Stimulated activated naive CD4-positive, alpha-beta T cell treated with Interleukin-2 at 50 U/mL for 16 hours (primary cell): ENCODE measurements at regions not wholly inside any gene's neighbourhood (a gene's known extent, or its start where the extent isn't known, plus 50 kb on each side); places are given as distances from the start of the nearest gene placed in this dataset.

Source experiments
- DNase-seq: peaks from one replicate; lab custom pipeline; 2025; lab: John Stamatoyannopoulos, UW

DNA sequence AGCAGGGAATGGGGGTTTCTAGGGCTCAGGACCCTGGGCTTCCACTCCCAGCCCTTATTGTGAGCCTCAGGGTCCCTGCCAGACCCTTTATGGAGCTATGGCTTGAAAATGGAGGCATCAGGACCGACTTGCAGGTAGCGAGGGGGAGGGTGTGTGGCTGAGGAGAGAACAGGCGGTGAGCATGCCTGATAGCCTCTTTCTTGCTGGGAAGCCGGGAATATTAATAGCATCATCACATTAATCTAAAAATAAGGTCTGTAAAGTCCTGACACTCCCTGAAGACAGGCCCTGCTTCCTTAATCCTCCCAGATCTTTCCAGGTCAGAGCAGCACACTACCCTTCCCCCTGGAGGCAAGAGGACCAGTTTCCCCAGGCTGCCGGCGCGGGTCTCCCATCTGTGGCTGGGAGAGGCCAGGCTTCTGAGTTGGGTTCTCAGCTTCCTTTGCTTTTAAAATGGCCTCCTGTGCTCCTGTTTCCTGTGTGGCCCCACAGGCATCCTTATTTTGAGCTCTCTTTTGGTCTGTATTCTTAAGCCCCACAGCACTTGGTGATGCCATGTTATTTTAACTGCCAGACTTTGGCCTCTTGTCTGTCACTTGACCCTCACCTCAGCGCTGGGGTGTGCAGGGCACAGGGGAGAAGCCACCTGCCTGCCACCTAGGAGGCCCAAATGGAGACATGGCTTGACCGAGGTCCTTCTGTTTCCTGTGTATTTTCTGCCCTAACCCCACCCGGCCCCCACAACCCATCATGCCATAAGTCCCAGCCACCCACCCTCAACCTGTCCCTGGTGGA lies 185.0 kb upstream of the TOPAZ1 start:
- no peak for DNase-seq

DNA sequence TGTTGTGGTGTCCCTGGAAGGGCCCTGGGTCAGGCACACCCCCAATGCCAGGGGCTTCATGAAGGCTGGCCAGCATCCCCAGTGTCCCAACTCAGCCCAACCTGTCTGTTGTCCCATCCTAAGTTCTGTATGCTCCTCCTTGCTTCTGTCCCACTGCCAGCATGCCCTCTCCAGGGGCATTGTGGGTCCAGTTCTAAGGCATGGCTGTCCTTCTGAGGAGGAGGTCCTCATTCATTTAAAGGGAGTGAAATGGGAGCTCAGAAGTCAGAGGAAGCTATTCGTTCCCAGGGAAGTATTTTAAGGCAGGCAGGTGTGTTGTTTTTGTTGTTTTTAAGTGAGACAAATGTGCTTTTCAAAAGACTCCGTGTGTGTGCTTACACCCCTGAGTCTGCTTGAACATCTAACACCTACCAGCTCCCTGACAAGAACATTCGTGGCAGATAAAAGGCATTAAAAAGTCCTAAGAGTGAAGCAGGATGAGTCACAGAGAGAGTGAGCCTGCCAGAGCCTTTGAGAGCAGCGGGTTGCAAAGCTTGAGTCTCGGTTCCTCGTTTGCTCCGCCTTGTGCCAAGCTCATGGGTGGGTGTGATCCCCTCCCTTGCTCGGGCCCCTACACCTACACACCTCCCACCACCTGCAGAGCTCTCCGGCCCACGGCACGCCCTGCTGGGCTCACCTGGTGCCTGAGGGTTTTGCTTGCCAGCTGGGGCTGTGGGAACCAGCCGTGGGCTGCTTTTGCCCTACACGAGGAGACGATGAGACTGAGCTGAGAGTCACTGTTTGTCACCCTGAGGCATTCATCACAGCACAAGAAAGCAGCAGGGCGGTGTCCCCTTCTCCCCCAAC lies 183.4 kb upstream of the TOPAZ1 start:
- no peak for DNase-seq

DNA sequence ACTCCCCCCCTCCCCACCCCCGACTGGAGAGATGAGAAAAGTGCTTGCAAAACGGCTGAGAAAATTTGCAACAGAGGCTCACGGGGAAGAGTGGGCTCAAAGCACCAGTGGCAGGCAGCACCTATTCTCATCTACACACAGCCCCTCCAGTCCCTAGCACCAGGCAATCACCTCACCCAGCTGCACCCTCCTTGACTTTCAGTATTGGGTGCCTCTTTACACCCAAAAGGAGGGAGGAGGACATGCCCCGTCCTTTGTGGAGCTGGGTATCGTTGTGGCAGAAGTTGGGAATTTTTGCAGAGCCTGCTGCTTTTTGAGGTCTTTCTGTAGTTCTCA lies 182.8 kb upstream of the TOPAZ1 start:
- no peak for DNase-seq

DNA sequence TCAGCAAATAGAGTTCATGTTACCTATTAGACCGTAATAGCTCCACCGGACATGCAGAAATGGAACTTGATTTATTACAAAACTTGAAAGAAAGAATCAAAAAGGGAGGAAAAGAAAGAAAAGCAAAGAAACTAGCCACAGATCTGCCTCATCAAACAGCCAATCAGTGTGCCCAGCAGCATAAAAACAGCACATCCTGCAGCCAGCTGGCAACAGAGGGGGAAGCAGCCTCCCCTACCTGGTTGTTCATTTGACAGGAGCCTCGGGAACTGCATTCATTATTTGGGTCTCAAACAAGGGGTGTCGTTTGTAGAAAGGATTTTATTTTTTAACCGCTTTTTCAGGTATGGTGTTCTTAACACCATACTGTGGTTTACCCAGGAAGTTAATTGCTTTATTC lies 181.5 kb upstream of the TOPAZ1 start:
- no peak for DNase-seq

DNA sequence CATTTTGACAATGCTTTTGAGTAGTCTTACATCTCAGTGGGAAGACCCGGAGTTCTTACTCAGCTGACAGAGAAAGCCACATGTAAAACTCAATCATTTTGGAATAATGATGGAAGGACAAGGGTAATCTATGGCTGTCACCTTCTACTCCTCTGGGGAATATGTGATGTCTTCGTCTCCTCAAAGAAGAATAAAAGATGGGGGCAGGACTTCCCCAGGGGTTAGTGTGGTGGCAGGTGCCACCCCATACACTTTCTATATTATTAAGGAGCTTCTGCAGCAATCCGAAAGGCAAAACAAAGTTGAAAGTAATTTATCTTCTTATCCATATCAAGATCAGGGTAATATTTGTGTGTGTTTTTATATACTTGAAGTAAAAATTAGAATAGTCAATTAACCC lies 180.4 kb upstream of the TOPAZ1 start:
- DNase-seq: no peak

DNA sequence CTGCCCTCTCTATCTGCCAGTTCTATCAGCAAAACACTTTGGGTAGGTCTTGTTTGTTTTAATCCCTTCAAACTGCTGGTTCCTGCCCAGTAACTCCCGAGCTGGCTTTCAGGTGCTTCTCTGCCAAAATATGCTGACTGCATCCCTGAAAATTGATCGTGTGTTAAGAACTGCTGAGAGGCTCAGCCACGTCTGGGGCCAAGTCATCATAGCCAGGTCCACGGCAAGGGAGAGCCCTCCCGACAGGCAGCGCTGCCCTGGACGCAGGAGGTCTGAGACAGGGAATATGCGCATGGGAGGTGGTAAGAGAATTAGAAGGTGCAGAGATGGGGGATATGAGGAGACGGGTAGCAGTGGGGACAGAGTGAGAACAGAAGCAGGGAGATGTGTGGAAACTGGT lies 179.7 kb upstream of the TOPAZ1 start:
- DNase-seq: no peak

DNA sequence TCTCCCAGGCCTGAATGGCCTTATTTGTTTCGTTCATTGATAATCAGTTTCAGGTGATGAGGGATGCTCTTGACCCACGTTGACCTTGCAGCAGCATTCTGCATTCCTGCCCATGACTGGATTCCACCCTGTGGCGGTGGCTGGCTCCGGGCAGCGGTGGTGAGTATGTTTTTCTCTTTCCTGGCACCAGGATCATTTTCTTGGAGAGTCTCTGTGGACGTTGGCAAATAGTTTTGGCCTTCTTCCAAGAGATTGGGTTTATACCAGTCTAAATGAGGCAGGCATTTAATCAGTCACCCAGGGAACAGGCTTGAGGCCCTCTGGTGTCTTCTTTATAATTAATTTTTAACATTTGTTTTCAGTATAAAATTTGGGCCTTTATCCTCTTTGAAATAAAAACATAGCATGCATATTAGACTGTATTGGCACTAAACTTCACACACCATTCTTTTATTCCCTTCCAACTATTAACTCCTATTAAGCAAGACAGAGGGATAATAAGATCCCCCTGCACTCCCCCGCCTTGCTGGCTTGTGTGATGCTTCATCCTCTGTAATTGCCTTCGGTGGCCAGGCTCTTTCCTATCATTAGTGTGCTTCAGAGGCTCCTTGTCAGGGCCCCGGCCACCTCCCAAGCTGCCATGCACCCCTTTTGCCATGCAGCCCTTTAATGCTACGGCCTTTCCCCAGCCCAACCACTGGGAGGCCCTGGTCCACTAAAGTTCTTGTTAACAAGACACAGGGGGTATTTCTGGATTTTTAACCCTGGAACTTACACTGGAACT lies 176.2 kb upstream of the TOPAZ1 start:
- no peak for DNase-seq

DNA sequence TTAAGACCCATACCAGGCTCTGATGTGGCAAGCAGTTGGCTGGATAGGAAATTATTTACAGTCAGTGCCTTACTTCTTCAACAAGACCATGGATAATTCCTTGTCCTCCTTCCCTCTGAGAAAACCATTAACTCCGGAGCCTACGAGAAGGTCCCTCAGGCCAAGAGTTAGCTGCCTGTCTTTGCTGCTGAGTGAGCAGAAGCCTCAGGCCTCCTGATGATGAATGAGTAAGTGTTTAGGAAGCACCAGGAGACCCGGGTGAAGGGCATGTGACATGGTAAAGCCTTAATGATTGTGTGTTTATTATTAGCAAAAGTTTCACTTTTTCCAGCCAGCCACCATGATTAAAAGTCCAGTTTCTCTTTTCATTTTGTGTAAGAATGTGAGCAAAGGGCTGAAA lies 174.9 kb upstream of the TOPAZ1 start:
- no peak for DNase-seq

DNA sequence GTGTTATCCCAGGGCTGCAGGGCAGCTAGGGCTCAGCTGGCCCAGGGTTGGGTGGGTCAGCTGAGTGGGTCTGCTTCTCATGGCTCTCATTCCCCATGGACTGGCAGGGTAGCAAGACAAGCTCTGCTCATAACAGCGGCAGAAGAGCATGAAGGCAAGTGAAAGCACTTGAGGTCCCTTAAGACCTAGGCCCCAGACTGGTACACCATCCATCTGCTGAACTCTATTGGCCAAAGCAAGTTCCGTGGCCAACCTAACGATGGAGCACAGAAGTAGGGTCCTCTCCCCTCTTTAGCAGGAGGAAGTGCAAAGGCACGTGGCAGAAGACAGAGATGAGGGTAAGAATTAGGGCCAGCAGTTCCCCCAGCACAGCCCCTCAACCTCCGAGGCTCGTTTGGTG lies 174.3 kb upstream of the TOPAZ1 start:
- no peak for DNase-seq

DNA sequence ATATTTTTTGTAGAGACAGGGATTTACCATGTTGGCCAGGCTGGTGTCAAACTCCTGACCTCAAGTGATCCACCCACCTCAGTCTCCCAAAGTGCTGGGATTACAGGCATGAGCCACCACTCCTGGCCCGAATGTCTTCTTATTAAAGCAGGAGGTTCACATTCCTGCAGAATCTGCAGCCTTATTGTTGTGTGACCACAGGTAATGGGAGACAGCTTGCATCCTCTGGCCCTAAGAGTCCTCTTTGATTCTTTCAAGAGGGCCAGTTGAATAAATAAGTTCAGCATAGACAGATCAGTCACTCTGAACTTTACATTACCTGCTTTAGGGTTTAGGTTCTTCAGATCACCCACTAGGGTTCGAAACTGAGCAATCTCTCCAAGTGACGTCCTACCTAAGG lies 172.9 kb upstream of the TOPAZ1 start:
- no peak for DNase-seq

DNA sequence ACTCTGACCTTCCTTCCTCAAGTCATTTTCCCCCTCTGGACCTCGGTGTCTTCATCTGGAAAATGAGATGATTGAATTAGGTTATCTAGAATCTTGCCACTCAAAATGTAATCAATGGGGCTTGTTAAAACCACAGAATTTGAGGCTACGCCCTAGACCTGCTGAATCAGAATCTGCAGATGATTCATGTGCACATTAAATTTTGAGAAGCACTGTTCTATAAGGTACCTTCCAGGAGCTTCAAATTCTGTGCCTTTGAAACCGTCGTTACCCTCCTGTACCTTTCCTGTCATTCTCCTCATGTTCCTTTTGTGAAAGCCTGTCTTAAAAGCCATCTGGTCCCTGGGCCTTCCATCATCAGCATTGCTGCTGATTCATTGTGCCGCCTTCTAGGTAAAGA lies 172.4 kb upstream of the TOPAZ1 start:
- DNase-seq: no peak

DNA sequence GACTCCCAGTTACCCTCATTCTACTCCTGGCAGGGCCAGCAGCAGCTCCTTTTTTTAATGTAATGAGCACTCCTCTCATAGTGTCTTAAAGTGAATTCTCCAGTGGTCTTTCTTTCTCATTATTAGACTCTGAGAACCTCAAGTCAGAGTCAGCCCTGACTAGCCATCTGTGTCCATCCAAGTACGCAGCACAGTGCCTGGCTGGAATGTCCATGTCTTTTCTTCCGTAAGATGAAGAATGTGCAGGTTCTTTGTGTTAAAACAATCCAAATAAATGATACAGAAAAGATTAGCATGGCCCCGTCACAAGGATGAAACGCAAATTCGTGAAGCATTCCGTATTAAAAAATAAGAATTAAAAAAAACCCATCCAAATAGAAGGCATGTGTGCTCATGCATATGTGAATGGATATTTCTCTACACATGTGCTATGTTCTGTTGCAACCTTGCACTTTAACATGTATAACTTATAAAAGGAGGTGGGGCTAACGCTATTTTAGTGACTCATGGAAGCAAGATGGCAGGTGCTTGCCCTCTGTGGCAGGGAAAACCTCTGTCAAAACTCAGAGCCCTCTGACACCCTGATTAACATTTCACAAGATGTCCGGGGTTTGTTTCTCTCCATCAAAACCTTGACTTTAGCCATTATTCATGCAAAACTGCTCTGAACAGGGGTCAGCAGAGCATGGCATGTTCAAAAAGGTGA lies 170.7 kb upstream of the TOPAZ1 start:
- DNase-seq: no peak

DNA sequence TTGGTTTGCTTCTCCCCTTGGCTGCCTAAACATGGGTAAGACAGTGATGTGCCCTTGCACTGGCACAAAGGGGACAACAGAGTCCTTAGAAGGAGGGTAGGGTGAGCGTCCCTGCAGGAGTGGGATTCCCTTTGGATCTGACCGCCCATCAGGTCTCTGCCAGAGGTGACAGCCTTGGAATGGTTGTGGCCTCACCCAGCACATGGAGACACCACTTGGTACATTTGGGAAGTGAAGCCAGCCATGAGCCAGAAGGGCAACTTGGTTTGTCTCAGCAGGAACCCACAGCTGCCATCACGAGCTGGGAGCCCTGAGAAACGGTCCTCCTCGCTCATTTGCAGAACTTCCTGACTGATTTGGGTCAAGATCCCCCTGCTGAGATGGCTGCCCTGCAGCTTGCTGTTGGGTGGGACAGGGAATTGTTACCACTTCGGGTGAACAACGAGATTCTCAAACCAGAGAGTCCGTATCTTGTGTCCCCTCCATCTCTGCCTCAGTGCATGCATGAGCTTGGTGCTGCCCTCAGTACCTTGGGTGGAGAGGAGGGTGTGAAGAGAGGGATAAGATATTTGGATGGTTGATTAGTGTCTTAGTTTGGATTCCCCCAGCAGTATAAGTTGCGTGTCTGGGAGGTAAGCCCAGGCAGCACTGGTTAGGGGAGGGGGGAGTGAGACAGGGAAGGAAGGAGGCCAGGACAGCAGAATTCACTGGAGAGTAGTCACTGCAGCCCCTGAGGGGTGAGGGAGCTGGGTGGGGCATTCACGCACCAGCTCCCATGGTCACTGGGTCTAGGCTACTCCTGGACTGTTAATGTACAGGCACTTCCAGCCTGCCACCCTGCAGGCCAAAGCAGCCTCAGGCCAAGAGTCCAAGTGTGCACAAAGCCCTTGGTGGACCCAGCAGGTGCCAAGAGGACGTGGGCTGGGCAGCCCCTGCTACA lies 168.8 kb upstream of the TOPAZ1 start:
- no peak for DNase-seq

DNA sequence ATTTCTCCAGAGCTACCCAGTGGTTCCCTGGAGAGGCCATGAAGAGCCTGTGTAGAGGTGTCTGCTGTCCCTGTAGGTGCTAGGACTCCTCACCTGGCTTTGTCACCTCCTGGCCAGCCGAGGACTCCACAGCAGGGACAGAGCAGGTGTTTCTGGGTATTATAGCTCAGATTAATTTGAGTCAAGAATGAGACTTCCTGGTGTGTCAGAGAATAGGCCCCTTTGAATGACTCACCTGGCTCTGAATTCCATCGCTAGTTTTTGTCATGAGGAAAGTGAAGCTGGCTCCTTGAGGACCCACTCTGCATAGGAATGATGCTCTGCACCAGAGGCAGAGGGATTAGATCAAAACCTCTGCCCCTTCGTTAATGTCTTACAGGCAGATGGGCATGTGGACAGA lies 167.5 kb upstream of the TOPAZ1 start:
- no peak for DNase-seq

DNA sequence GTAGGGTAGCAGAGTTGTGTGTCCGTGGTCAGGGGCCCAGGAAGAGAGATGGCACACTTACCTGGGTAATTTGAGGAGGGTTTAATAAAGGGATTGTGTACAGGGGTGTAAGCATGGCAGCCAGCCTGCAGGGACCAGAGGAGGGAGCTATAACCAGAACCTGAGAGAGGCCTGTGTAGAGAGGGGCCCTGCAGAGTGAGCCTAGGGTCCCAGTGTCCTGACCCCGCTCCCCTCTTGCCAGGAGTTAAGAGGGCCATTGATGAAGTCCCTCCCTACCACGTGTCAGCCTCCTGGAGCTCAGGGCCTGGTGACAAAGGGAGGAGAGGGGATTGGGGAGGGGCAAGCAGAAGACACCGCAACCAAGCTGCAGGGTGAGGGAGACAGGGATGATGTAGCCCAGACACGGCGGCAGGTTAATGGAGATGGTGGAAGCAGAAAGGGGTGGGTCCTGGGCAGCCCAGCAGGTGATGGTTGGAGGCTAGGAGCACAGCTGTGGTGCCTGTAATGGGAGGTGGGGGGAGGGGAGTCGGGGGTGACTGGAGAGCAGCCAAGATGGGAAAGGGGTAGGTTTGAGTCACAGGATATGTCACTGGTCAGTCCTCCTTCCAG lies 165.4 kb upstream of the TOPAZ1 start:
- no peak for DNase-seq

DNA sequence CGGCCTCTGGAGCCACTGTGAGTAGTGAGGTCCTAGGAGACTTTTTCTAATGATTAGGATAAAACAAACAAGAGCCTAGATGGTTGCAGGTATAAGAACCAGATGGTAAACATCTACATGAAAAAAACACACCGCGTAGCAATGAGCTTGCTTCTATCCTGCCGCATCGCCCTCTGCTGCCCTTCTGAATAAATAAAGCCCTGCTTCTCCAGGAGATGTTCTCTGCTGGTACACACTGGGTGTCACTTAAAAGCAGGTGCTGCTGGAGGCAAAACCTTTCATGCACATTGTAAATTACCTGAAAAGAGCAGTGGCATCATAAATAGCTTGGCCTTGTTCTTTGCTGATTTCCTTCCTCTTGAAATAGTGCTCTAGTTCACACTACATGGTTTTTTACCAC lies 164.4 kb upstream of the TOPAZ1 start:
- DNase-seq: no peak

DNA sequence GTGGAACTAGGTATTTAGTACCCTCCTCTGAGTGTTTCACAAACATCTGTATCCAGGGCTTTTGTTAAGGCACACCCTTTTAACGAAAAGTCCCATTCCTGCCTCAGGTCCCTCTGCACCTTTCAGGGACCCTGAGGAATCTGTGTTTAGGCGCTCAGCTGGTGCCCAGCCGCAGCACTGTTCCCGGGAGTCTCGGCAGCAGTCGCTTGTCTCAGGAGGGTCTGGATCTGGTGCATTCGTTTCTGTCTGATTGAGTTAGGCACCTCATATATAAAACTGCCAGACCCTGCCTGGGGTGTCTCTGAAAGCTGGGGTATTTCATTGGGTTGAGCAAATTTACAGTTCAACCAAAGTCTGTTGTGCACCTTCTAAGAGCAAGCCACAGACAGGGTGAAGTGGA lies 162.8 kb upstream of the TOPAZ1 start:
- no peak for DNase-seq

DNA sequence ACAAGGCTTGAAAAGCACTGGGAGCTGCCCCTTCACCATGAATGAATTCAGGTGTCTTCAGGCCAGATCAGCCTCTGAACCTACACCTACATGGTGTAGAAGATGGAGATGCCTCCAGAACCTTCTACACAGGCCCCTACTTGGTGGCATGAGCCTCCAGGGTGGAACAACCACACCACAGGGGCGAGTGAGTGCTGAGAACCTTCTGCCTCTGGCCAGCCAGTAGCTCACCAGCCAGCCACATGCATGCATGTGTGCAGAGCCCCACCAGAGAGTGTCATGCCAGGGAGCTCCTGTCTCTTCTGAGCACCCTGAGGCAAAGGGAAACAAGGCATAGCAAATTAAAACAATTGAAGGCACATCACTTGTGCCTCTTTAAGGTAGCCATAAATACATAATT lies 161.8 kb upstream of the TOPAZ1 start:
- DNase-seq: no peak

DNA sequence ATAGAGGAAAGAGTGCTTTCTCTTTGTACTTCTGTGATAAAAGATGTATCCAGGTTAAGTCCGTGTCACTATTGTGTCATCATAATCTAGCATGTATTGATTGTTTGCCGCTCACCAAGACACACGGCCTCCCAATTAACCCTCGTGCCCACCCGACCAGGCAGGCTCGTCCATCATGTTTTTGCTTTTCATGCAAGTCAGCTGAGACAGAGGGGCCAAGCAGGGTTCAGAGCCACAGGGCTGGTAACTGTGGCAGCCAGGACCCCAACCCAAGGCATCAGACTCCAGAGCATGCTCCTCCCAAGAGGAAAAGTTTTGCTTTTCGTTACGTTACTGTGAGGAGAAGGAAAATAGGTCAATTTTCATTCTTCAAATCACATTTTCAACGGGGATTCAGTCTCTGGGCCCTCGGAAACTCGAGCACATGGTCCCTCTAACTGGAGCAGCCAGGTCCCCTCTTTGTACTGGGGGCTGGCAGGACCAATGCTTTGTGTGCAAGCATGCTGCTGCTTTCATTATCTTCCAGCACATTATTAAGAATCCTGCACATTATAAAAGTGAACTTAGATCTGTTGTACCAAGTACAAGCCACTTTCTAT lies 161.1 kb upstream of the TOPAZ1 start:
- no peak for DNase-seq

DNA sequence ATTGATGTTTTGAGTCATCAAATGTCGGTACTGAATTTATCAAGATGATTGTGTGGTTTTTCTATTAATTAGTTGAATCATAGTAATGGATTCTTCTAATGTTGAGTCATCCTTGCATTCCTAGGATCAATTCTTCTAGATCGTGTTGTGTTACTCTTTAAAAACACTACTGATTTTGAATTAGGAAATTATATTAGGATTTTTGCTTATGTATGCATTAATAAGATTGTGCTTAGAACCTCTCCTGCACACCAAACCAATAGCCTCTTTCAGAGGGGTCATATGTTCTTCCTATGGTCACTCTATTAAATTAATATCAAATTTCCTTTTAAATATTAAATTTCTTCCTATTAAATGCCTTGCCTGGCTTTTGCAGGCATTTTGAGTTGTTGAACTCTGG lies 151.7 kb upstream of the TOPAZ1 start:
- DNase-seq: no peak
